Stimulated activated CD8-positive, alpha-beta memory T cell treated with anti-CD3 and anti-CD28 coated beads, Interleukin-7, amount 100 ng/mL, for 4 hours (primary cell): ENCODE measurements at regions not wholly inside any gene's neighbourhood (a gene's known extent, or its start where the extent isn't known, plus 50 kb on each side); places are given as distances from the start of the nearest gene placed in this dataset.
"Not testable (repeated sequence)": the region's sequence is repeated elsewhere in the genome, so short reads cannot be mapped to it uniquely, and the experiment has no call there.

Source experiments
- DNase-seq, 2 donors: peaks; one replicate each; pipeline ENCODE4 v3.0.0-alpha.2; 2020; ENCODE audit warnings: low read depth in 2 of 2

DNA sequence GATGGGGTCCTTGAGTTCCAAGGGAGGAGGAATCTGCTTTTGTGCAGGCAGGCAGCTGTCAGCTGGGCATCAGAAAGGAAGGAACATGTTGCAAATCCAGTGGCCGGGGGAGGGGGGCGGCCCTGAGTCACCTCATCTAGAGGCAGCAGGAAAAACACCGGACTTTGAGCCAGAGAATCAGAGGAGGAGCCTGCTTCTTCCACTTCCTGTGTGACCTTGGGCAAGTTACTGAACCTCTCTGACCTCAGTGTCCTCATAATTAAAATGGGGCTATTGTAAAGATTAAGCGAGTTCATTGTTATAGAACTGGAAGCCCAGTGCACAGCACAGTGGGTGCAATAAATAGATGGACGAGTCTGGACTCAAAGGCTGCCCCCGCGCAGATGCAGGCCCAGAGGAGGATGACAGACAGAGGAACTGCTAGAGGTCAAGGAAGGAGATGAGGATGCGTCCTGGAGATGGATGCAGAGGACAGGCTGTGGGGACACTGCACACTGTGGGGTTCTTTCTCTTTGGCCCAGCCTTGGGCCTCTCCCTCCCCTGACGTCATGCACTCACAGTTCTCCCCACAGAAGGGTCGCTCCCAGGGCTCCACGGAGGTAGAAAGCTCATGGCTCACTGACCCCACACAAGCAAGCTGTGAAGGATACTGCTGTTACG lies 714.3 kb downstream of the MATN1 start:
- no peak for DNase-seq

DNA sequence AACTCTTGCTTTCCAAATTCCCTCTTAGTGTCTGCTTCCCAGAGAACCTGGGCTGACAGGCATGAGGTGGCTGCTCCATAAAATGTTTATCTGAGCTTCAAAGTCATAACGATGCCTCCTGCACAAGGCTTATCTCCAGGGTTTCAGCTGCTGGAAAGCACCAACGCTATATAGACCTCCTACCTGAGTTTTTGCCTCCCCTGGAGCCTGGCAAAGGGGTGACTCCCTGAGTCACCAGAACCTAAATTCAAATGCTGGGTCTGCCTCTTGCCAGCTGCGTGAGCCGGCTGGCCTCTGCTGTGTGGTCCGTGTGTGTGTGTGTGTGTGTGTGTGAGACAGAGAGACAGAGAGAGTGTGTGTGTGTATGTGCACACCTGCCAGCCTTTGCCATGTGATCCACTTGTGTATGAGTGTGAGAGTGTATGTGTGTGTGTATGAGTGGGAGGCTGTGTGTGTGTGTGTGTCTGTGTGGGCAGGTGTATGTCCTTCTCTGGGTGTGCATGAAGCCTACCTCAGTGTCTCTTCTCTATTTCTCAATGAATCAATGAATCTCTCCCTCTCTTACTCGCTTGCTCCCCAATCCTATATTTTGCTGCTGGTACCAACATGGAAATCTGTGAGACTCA lies 714.9 kb downstream of the MATN1 start:
- DNase-seq: no peak

DNA sequence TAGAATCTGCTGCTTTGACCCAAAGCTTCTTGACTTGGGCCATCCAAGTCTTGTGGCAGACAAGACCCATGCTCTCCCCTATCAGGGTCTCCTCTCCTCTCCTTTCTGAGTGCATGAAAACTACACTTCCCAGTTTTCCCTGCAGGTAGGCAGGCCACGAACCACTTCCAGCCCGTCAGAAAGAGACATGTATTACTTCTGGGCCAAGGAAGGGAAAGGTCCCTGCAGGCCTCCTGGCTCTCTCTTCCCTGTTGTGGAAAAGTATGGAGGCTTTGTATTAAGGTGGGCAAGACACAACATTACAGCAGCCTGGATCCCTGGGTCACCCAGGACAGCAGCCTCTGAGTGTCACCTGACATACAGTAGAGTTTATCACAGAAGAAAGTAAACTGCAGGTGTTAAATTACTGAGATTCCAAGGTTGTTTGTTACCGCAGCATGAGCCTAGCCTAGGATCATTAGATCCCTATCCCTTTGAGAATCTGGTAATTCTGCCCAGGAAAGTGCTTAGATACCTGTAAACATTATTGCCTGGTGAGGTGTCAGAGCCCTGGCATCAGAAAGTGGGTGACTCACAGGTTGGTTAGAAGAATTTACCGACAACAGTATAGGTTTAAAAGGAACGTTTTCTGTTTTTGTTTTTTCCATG lies 717.3 kb downstream of the MATN1 start:
- DNase-seq: no peak

DNA sequence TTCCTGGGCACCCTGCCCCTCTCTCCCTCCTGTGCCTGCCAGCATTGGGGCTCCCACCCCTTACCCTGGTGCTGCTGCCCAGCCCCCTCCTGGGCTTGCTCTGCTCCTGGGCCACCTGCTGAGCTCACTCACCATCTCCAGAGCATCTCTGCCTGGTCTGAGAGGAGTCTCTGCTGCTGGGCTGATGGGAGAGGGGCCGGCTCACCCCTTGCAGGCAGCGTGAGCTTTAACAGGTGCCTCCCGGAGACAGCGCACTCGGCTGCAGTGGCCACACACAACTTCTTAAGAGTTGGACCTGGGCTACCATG lies 721.7 kb downstream of the MATN1 start:
- DNase-seq: no peak

DNA sequence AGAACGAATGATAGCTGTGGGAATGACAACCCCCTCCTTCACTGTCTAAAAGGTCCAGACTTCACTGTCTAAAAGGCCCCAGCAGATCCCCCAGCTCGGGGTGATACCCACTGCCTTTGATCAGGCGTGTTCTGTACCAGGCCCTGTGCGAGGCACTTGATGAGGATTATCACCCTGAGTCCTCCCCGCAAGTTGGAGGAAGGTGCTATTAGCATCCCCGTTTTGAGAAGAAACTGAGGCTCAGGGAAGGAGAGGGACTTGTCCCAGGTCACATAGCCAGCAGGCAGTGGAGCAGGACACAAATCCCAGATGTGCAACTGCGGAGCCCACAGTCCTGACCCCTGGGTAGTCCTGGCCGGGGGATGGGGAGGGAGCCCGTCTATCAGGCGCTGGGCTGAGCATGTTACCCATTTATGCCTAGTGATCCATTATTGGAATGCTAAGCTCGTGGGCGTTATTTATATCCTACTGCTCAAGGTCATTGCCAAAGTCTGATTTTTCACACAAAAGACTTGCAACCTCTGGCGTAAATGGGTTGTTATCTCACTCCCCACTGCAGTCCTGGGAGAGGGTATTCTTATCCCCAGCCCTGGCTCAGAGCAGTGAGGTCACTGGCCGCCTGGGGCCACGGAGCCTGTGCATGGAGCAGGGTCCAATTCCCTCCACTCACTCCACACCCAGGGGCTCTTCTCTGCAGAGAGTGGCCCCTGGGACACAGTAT lies 722.2 kb downstream of the MATN1 start:
- no peak for DNase-seq

DNA sequence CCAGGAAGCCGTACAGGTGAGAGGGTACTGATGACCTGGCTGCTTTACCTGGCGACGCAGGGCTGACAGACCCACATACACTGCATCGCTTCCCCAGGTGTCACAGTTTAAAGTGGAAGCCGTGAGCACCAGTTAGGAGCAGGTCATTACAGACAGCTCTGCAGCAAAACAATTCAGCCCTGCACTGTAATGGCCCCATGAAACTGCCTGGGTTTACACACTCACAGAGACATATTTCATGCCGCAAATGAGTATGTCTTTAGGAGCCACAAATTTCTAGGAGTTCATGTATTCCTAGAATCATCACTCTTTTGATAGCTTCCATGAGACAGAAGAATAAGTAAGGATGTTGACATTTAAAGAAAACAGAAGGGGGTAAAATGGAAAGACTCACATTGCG lies 723.1 kb downstream of the MATN1 start:
- no peak for DNase-seq

DNA sequence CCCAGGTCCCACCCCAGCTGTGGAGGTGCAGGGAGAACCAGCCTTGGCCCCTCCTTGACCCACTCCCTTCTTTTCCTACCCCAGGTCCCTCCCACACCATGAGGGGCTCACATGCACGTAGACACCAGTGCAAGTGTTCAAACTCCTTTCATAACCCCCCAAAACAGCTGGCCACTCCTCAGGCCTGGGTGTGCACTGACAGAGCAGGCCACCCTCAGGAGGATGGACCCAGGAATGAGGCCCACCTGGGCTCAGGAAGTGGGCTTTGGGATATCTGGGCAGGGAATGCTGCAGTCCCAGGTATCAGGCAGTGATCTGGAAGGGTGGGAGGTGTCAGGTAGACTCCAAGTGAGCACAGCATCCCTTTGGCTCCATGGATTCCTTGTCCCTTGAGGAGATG lies 723.8 kb downstream of the MATN1 start:
- DNase-seq: no peak

DNA sequence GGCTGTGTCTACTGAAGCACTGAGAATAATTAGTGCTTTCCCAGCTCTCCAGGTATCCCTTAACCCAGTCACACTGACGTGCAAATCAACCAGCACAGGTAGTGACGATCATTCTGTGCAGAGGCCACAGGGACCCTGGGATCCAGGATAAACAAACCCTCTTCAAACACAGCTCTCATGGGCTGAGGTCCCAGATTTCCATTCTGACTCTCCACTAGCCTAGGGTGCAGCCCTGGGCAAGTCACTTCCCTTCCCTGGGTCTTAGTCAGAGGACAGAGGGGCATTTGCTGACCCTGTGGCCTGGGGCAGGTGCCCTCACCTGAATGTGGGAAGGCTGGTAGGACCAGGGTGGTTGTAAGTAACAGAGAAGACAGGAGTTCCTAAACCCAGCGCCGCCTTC lies 724.7 kb downstream of the MATN1 start:
- DNase-seq: no peak

DNA sequence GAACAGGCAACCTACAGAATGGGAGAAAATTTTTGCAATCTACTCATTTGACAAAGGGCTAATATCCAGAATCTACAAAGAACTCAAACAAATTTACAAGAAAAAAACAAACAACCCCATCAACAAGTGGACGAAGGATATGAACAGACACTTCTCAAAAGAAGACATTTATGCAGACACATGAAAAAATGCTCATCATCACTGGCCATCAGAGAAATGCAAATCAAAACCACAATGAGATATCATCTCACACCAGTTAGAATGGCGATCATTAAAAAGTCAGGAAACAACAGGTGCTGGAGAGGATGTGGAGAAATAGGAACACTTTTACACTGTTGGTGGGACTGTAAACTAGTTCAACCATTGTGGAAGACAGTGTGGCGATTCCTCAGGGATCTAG lies 725.6 kb downstream of the MATN1 start:
- DNase-seq: not testable (repeated sequence)

DNA sequence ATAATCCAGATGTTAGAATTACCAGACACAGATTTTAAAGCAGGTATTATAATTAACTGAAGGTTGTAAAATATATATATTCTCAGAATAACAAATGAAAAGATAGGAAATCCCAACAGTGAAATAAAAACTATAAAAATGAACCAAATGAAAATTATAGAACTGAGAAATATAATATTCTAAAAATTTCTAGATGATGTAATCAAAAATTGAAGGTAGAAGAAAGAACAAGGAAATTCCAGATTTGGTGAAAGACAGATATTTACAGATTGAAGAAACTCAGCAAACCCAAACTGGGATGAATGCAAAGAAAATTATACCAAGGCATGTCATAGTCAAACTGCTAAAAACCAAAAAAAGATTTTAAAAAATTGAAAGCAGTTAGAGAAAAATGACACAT lies 729.4 kb downstream of the MATN1 start:
- no peak for DNase-seq

DNA sequence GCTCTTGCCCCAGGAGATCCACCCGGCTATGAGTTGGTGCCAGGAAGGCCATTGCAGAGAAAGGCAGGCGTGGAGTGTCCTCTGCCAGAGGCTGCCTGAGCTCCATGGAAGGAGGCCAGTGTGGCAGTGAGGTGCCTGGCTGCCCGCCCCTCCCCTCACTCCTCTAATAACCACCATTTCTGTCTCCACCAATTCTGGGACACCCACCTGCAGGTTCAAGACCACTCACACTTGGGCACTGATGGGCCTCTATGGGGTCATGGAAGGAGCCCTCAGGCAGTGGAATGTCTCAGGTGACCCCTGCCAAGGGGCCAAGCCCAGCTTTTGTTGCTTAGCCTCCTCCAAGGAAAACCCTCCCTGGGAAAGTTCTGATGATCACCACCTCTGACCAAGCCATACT lies 731.6 kb downstream of the MATN1 start:
- no peak for DNase-seq

DNA sequence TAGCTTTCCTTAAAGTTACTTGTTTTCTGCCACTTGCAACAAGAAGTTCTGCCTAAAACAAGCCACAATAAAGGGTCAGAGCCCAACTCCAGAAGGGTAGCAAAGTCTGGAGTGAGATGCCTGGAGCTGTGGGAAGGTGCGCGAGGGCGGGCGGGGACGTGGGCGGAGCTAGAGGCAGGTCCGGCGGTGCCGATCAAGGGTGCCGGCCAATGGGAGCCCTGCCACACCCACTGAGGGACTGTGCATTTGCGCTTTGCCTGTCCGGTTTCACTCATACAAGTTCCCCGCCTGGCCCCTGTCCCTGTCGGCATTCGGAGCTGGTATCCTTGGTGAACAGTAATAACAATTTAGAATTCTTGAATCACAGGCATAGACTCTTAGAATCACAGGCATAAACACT lies 732.4 kb downstream of the MATN1 start:
- DNase-seq: no peak

DNA sequence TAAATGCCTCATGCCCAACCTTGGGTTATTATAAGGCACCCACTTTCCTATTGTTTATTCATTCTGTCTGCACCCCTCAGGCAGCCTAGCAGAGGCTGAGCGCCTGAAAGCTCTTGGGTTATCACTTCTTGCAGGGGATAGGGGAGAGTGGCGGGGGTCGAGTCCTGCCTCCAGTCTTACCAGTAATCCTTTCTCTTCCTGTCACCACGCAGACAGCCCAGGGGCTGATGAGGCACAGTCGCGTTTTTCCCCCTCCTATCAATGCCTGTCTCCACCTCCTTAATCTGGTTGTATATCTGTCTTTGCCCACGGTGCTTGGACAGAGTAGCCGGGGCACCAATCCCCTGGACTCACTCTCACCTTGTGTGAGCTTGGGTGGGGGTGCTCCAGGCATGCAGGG lies 733.1 kb downstream of the MATN1 start:
- no peak for DNase-seq

DNA sequence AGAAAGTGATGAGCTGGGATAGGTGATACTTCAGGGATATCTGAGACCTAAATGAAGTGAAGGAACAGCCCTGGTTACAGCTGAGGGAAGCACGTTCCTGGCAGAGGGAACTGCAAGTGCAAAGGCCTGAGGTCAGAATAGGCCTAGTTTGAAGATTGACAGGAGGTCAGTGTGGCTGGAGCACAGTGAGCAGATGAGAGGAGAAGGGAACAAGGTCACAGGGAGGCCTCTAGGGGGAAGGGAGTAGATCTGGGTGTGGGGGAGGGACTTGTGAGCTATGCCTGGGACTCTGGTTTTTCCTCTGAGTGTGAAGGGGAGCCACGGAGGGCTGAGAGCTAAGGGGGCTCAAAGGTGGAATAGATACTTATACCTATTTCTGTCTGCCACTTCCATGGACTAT lies 736.4 kb downstream of the MATN1 start:
- no peak for DNase-seq

DNA sequence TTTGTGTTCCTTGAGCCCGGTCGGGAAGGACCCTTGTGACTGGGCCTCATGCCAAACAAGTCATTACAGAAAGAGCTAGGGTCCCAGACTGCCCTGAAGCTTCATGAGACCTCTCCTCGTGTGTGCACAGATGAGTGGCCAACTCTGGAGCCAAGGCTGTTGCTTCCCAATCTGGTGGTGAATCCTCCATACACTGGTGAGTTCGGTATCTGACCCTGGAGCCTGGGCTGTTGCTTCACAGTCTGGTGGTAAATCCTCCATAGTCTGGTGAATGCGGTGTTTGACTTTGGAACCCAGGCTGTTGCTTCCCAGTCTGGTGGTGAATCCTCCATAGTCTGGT lies 737.8 kb downstream of the MATN1 start:
- DNase-seq: no peak

DNA sequence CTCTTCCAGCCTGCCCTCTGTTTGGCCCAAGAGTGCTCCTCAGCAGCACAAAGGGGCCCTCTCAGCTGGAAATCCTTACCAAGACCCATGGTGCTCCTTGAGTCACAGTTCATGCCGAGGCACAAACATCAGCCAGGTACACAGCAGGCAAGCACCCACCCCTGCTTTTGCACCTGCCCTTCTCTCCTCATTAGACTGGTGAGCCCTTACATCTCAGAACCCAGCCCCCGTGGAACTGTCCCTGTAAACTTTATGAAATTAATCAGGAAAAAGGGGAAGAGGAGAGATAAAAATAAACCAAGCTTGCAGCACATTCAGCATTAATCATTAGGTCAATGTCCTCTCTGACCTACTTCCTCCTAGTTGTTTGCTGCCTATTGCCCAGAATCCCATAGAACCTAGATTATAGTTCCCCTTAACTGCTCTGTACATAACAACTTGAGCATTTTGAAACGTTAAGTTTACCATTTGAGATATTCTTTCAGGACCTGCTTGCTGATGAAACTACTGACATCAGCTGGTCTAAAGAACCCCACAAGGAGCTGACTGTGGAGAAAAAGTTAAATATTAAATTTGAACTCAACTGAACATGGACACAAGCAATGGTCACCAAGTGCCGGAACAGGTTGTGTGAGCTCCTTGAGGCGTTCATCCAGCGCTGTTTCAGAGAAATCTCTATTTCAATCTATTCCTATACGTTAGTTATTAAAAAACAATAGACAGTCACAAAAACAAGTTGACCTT lies 738.4 kb downstream of the MATN1 start:
- DNase-seq: no peak

DNA sequence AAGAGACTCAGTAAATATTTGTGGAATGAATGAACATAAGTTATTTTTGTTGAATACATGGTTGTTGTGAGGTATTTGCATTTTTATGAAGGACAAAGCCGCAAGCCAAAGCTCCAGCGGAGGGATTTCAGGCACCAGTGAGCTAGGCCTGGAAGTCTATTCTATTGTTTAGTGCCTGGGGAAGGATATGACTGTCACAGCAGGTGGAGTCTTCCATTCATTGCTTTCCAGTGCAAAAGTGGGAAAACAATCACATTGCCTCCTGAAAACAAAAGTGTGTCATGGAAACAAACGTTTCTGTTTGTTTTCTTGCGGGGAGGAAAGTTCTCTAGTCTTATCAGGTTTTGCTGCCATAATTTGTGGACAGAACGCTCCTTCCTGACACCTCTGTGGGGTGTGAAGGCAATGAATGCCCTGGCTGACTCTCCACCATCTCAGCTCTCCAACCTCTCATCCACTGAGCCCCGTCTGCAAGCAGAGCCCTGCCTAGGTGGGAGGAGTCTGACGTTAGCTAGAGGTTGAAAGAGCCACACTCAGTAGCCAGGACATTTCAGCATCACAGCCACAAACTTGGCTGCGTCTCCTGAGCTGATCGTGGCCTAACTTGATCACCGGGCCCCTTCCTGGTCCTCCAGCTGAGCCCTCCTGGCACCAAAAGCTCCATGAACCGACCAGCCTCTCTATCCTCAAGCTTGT lies 739.1 kb downstream of the MATN1 start:
- no peak for DNase-seq

DNA sequence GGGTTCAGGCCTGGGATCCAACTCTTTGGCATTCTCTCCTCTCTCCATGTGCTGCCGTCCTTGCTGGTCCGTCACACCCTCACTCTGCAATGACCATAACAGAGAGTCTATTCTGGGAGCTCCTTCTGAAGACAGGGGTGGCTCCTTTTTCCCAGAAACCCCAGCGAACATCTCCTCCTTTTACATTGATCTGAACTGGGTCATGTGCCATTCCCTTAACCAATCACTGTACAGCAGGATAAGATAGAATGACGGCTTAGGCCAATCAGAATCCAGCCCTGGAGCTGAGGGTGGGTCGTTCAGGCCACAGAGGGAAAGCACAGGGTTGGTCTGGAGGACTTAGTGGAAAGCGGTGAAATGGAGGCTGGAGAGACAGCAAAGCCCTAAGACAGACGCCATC lies 740.1 kb downstream of the MATN1 start:
- DNase-seq: no peak

DNA sequence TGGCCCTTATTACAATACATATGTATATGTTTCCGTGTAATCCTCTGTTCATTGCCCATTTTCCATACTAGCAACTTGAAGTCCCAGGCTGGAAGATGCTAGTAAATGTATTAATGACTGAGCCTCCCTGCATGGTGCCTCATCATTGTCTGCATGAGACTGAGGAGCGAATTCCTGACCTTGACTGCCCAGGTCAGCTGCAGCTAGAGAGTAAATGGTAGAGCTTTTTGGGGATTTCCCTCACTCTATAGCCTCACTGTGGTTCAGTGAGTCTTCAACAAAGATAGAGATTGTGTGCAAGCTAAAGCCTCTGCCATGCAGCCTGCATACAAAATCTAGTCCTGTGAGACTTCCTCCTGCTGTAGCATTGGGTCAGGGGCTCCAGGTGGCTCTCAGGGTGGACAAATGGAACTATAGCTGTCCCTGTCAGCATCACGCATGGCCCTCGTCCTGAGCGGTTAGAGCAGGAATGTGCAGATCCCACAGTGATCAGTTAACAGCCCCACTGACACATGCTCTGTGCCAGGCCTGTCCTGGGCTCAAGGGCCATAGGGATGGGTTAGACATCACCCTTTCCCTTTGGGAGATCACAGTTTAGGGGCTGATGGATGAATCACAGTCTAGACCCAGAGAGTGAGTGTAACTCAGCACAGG lies 741.7 kb downstream of the MATN1 start:
- DNase-seq: no peak

DNA sequence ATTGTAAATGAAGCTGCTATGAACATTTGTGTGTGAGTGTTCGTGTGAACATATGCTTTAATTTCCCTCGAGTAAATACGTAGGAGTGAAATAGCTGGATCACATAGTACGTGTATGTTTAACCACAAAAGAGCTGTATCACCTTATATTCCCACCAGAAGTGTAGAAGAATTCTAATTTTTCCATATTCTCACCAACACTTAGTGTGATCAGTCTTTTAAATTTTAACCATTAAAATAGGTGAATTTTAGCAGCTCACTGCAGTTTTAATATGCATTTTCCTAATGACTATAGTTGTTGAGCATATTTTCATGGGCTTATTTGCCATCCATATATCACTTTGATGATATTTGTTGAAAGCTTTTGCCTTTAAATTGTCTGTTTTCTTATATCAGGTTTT lies 741.2 kb downstream of the PTPRU start:
- no peak for DNase-seq

DNA sequence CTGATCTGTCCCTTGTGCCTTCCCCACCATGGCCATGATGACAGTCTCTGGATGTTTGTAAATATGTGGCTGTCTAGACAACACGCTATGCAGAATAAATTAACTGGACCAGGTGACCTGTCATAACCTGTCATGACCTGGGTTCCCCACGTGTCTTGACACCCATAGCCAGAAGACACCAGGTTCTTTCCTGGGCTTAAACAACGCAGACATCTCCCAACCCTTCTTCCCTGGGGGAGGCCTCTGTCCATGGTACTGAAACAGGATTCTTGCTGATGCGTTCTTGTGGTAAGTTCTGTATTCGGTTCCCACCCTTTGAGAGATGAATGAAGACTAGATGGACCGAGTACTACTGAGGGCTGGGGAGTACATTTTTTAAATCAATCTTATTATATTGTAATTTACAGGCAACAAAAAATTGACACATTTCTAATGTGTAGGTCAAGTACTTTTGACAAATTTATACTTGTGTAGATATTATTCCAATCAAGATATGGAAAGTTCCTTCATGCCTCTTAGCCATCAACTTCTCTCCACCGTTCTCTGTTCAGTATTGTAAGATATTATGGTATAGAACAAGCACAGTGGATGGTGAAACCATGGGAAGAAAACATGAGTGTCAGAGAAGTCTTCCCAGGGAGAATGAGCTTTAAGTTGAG lies 738.8 kb downstream of the PTPRU start:
- DNase-seq: no peak
